Mesenchymal stem cell (in vitro differentiated cells and primary cell): ENCODE measurements at regions not wholly inside any gene's neighbourhood (a gene's known extent, or its start where the extent isn't known, plus 50 kb on each side); places are given as distances from the start of the nearest gene placed in this dataset.

Source experiments
- DNase-seq: peaks from one replicate; pipeline ENCODE4 v3.0.0-alpha.2; 2013
- H2AFZ ChIP-seq: one replicate; pipeline ENCODE4 v1.6.1; 2013; ENCODE audit warnings: low read depth, mild to moderate bottlenecking, control low read depth, inconsistent platforms, low read length, moderate library complexity
- H2AK5ac ChIP-seq: 2 replicates; pipeline ENCODE4 v1.6.1; 2013; ENCODE audit warnings: low read length, moderate library complexity, mild to moderate bottlenecking, inconsistent platforms; ENCODE audit not compliant: severe bottlenecking
- H2BK120ac ChIP-seq: one replicate; pipeline ENCODE4 v1.6.1; 2013; ENCODE audit warnings: low read depth, mild to moderate bottlenecking, inconsistent platforms, low read length, moderate library complexity
- H2BK12ac ChIP-seq, 2 experiments: one replicate each; pipeline ENCODE4 v1.6.1; 2013; ENCODE audit warnings: inconsistent platforms in 2 of 2, low read length in 2 of 2, mild to moderate bottlenecking in 2 of 2, moderate library complexity in 2 of 2, control low read depth in 1 of 2
- H2BK15ac ChIP-seq: one replicate; pipeline ENCODE4 v1.6.1; 2013; ENCODE audit warnings: mild to moderate bottlenecking, low read depth, inconsistent platforms; ENCODE audit not compliant: poor library complexity, severe bottlenecking
- H2BK5ac ChIP-seq: 2 replicates; pipeline ENCODE4 v1.6.1; 2013; ENCODE audit warnings: low read depth, mild to moderate bottlenecking, low read length, control low read depth, inconsistent platforms; ENCODE audit not compliant: poor library complexity, severe bottlenecking
- H3K14ac ChIP-seq, 2 experiments: one replicate each; pipeline ENCODE4 v1.6.1; 2013; ENCODE audit warnings: inconsistent platforms in 2 of 2, low read length in 2 of 2, control low read depth in 1 of 2, mild to moderate bottlenecking in 1 of 2, moderate library complexity in 1 of 2
- H3K18ac ChIP-seq, 2 experiments: one replicate each; pipeline ENCODE4 v1.6.1; 2013; ENCODE audit warnings: inconsistent platforms in 2 of 2, low read length in 2 of 2, control low read depth in 1 of 2, low read depth in 1 of 2, mild to moderate bottlenecking in 1 of 2
- H3K23ac ChIP-seq, 2 experiments: one replicate each; pipeline ENCODE4 v1.6.1; 2013; ENCODE audit warnings: inconsistent platforms in 2 of 2, low read length in 2 of 2, mild to moderate bottlenecking in 2 of 2, moderate library complexity in 2 of 2, control low read depth in 1 of 2
- H3K27ac ChIP-seq: 2 replicates; pipeline ENCODE4 v1.5.1; 2013; ENCODE audit warnings: mild to moderate bottlenecking, moderate library complexity, low read length, control low read depth, inconsistent platforms; ENCODE audit not compliant: poor library complexity, severe bottlenecking
- H3K27me3 ChIP-seq, 2 experiments: 2 replicates each; pipeline versions ENCODE4 v1.6.1 to v1.7.0; 2013; ENCODE audit warnings: low read length in 2 of 2, mild to moderate bottlenecking in 2 of 2, moderate library complexity in 2 of 2, control low read depth in 1 of 2, inconsistent platforms in 1 of 2; ENCODE audit not compliant: control insufficient read depth in 1 of 2, insufficient read depth in 1 of 2
- H3K36me3 ChIP-seq, 2 experiments: 2 replicates each; pipeline versions ENCODE4 v1.6.1 to v1.7.0; 2013; ENCODE audit warnings: low read length in 2 of 2, control low read depth in 1 of 2, inconsistent platforms in 1 of 2, low read depth in 1 of 2, mild to moderate bottlenecking in 1 of 2; ENCODE audit not compliant: insufficient read depth in 2 of 2, control insufficient read depth in 1 of 2
- H3K4ac ChIP-seq, 2 experiments: one replicate each; pipeline ENCODE4 v1.6.1; 2013; ENCODE audit warnings: inconsistent platforms in 2 of 2, low read length in 2 of 2, mild to moderate bottlenecking in 2 of 2, moderate library complexity in 2 of 2, control low read depth in 1 of 2, low read depth in 1 of 2
- H3K4me1 ChIP-seq: 2 replicates; pipeline ENCODE4 v1.6.1; 2013; ENCODE audit warnings: low read depth, low read length, control low read depth; ENCODE audit not compliant: control insufficient read depth, insufficient read depth
- H3K4me2 ChIP-seq: 2 replicates; pipeline ENCODE4 v1.6.1; 2013; ENCODE audit warnings: low read length, mild to moderate bottlenecking, inconsistent platforms; ENCODE audit not compliant: poor library complexity, severe bottlenecking
- H3K4me3 ChIP-seq, 2 experiments: 2 replicates each; pipeline versions ENCODE4 v1.5.1 to v1.7.0; 2013; ENCODE audit warnings: low read length in 2 of 2, mild to moderate bottlenecking in 2 of 2, control low read depth in 1 of 2, low read depth in 1 of 2; ENCODE audit not compliant: insufficient read depth in 1 of 2
- H3K79me1 ChIP-seq: replicated peaks from 2 replicates; pipeline ENCODE4 v1.6.1; 2013; ENCODE audit warnings: mild to moderate bottlenecking, control low read depth, low read length, inconsistent platforms; ENCODE audit not compliant: poor library complexity, severe bottlenecking
- H3K9ac ChIP-seq: 2 replicates; pipeline ENCODE4 v1.7.0; 2013; ENCODE audit warnings: mild to moderate bottlenecking, low read length, moderate library complexity
- H3K9me3 ChIP-seq: 2 replicates; pipeline ENCODE4 v1.7.0; 2013; ENCODE audit warnings: mild to moderate bottlenecking, low read length; ENCODE audit not compliant: control insufficient read depth
- H4K8ac ChIP-seq: one replicate; pipeline ENCODE4 v1.6.1; 2013; ENCODE audit warnings: inconsistent platforms, mild to moderate bottlenecking, low read length, moderate library complexity
- H4K91ac ChIP-seq: one replicate; pipeline ENCODE4 v1.6.1; 2013; ENCODE audit warnings: mild to moderate bottlenecking, low read length, inconsistent platforms
- WGBS: methylation state at CpG from one replicate; pipeline ENCODE4 v1.1.7; 2013; ENCODE audit warnings: mixed read lengths; 5-methylcytosine and 5-hydroxymethylcytosine counted together

DNA sequence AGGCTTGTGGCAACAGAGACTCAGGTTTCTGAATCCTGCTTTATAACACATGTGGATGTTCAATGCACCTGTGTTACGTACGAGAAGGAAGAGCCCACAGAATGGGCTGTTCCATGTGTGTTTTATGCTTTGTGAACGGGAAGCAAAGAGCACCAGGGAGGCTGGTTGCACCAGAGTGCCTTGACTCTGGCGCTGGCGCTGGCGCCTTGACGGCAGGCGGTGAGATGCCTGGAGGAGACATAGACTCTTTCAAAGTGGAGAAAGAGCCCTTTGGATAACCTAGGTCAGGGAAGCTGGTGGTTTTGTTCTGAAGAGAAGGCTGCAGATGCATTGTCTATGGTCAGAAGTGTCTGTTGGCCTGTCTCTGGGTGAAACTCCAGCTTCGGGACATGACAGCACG is 80.2 kb upstream of the APCDD1 start:
- H4K8ac ChIP-seq = no peak overlapping the region
- no peak overlapping the region for H3K4ac ChIP-seq
- no peak overlapping the region for H2BK15ac ChIP-seq
- H2AFZ ChIP-seq = peak overlapping the region; percentile 24
- no peak overlapping the region for H3K4me2 ChIP-seq
- H3K27me3 ChIP-seq = peaks cover 0 to 33% of the 10 kb centered on the region in 2 experiments
- no peaks in the 10 kb centered on the region for H3K9me3 ChIP-seq
- no peak overlapping the region for H2BK12ac ChIP-seq
- H2BK120ac ChIP-seq = no peak overlapping the region
- no peak overlapping the region for H4K91ac ChIP-seq
- no peak overlapping the region for H2AK5ac ChIP-seq
- no peak overlapping the region for H3K27ac ChIP-seq
- no peak overlapping the region for H3K4me3 ChIP-seq
- H3K79me1 ChIP-seq = no peaks in the 10 kb centered on the region
- peak overlapping the region in 1 of 2 experiments; percentile 58 for H3K14ac ChIP-seq
- no peak for DNase-seq
- no peak overlapping the region for H3K23ac ChIP-seq
- H2BK5ac ChIP-seq = no peak overlapping the region
- no peaks in the 10 kb centered on the region for H3K36me3 ChIP-seq
- 87% methylated on average over 10 of the region's 10 CpGs for WGBS
- H3K4me1 ChIP-seq = no peaks in the 10 kb centered on the region
- H3K18ac ChIP-seq = no peak overlapping the region
- H3K9ac ChIP-seq = no peak overlapping the region

- Histone ChIP-seq H3K14ac (peak overlapping the region in 1 of 2 experiments; percentile 58), H2BK120ac (no peak overlapping the region), H2BK12ac (no peak overlapping the region), H3K4me2 (no peak overlapping the region), H3K23ac (no peak overlapping the region), H4K8ac (no peak overlapping the region), H3K4me3 (no peak overlapping the region), H2BK5ac (no peak overlapping the region), H3K4ac (no peak overlapping the region), H2AK5ac (no peak overlapping the region), H3K9me3 (no peaks in the 10 kb centered on the region), H3K4me1 (no peaks in the 10 kb centered on the region), H3K36me3 (no peaks in the 10 kb centered on the region), H2BK15ac (no peak overlapping the region), H3K9ac (no peak overlapping the region), H2AFZ (peak overlapping the region; percentile 24), H3K27ac (no peak overlapping the region), H4K91ac (peak overlapping the region; percentile 18), H3K79me1 (no peaks in the 10 kb centered on the region), H3K27me3 (peaks cover 0 to 27% of the 10 kb centered on the region in 2 experiments), H3K18ac (no peak overlapping the region)
- WGBS = 53% methylated on average over 16 of the region's 16 CpGs
- DNase-seq = peak; percentile 39
Measured at GRCh38 chr18:10374636-10375293, 79.7 kb upstream of the APCDD1 start.

DNA sequence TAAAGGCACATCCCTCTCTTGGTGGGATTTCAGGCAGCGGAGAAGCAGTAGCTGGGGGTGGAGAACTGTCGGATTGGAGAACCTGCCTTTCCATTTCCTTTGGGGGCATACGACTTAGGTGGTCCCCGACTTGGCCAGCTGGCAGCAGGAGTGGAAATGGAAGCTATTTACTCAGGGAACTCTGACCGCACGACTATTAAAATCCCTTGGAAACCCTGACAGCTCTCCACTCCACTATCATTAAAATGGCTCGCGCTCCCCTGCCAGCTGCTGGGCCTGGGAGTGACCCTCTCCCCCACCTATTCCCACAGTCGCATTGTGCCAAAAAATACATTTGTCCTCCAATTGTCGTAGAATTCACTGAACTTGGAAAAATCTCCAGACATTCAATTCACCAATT is 77.7 kb upstream of the APCDD1 start:
- Histone ChIP-seq H3K14ac (no peak overlapping the region), H3K4me3 (no peak overlapping the region), H2BK15ac (peak overlapping the region; percentile 36), H2BK120ac (no peak overlapping the region), H3K27me3 (peaks cover 0 to 23% of the 10 kb centered on the region in 2 experiments), H4K8ac (no peak overlapping the region), H2BK5ac (no peak overlapping the region), H3K9ac (no peak overlapping the region), H2AK5ac (no peak overlapping the region), H3K4me1 (no peaks in the 10 kb centered on the region), H3K4me2 (no peak overlapping the region), H3K79me1 (no peaks in the 10 kb centered on the region), H3K9me3 (no peaks in the 10 kb centered on the region), H2BK12ac (no peak overlapping the region), H4K91ac (no peak overlapping the region), H3K18ac (no peak overlapping the region), H3K36me3 (no peaks in the 10 kb centered on the region), H3K4ac (no peak overlapping the region), H3K27ac (no peak overlapping the region), H3K23ac (no peak overlapping the region), H2AFZ (no peak overlapping the region)
- DNase-seq = no peak
- WGBS = 95% methylated on average over 10 of the region's 10 CpGs

GRCh38 chr18:10377956-10378355 is 76.5 kb upstream of the APCDD1 start:
- Histone ChIP-seq H2BK12ac (no peak overlapping the region), H3K79me1 (no peaks in the 10 kb centered on the region), H3K9me3 (no peaks in the 10 kb centered on the region), H2AFZ (no peak overlapping the region), H2BK120ac (no peak overlapping the region), H3K36me3 (no peaks in the 10 kb centered on the region), H3K23ac (peak overlapping the region in 1 of 2 experiments; percentile 77), H2BK5ac (no peak overlapping the region), H4K91ac (no peak overlapping the region), H2AK5ac (no peak overlapping the region), H2BK15ac (no peak overlapping the region), H3K4me1 (no peaks in the 10 kb centered on the region), H3K18ac (no peak overlapping the region), H3K27ac (no peak overlapping the region), H3K27me3 (peaks cover 0 to 14% of the 10 kb centered on the region in 2 experiments), H3K4me3 (no peak overlapping the region), H3K9ac (no peak overlapping the region), H3K14ac (no peak overlapping the region), H4K8ac (no peak overlapping the region), H3K4me2 (no peak overlapping the region), H3K4ac (no peak overlapping the region)
- no CpG with 5 or more reads among the region's 1 CpG for WGBS
- DNase-seq = no peak
